ENCODE measurements at regions not wholly inside any gene's neighbourhood (a gene's known extent, or its start where the extent isn't known, plus 50 kb on each side); places are given as distances from the start of the nearest gene placed in this dataset.

- TF ChIP-seq POLR2A (IDR thresholded peaks at IDR 0.05; ENCODE audit: low read depth, low read length) (no peak), POLR2AphosphoS5 (IDR thresholded peaks at IDR 0.05; ENCODE audit: low read depth, low read length) (no peak)
Measured at GRCh38 chr2:14417551-14417950, 215.0 kb upstream of the LRATD1 start.
